ENCODE measurements at regions not wholly inside any gene's neighbourhood (a gene's known extent, or its start where the extent isn't known, plus 50 kb on each side); places are given as distances from the start of the nearest gene placed in this dataset.

DNA sequence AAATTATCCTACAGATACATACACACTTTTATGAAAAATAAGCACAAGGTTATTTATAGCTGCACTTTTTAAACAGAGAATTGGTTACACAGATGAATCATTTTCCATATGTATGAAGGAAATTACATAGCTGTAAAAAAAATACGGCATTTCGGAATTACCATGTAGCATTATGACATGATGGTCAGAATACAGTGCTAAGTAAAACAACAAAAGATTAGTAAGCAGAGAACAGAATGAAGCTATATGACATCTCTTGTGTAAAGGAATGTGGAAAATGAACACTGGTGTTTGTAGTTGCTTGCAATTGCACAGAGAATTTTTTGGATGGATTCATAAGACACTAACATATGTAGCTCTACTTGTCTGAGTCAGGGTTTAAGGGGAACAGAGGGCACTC is 1222.0 kb upstream of the PRKX start:
- H4K20me1 ChIP-seq (ENCODE audit: insufficient read depth): no peaks in the 10 kb centered on the region
- H2AFZ ChIP-seq (ENCODE audit: low read depth): no peak overlapping the region
- H3K27me3 ChIP-seq (ENCODE audit: insufficient read depth, low read depth): no peaks in the 10 kb centered on the region
- H3K4me1 ChIP-seq (ENCODE audit: low read depth, poor library complexity, severe bottlenecking): no peaks in the 10 kb centered on the region
- H3K9ac ChIP-seq: no peak overlapping the region
- H3K27ac ChIP-seq: no peak overlapping the region
- H3K36me3 ChIP-seq (ENCODE audit: insufficient read depth): no peaks in the 10 kb centered on the region
- no peak overlapping the region for H3K4me3 ChIP-seq (IDR thresholded peaks at IDR 0.05; ENCODE audit: insufficient read depth, low read depth, low read length)
- no peaks in the 10 kb centered on the region for H3K79me2 ChIP-seq (ENCODE audit: insufficient read depth, low read depth)
- H3K4me2 ChIP-seq: no peak overlapping the region
- TF ChIP-seq CTCF (conservative IDR thresholded peaks at IDR 0.05; ENCODE audit: low read depth, low read length): no peak

GRCh38 chrX:4932790-4933189 is 1219.3 kb upstream of the PRKX start:
- no peak for TF ChIP-seq CTCF (conservative IDR thresholded peaks at IDR 0.05; ENCODE audit: low read depth, low read length)
- no peak overlapping the region for H3K27ac ChIP-seq
- H3K79me2 ChIP-seq (ENCODE audit: insufficient read depth, low read depth): no peaks in the 10 kb centered on the region
- H4K20me1 ChIP-seq (ENCODE audit: insufficient read depth): no peaks in the 10 kb centered on the region
- no peak overlapping the region for H2AFZ ChIP-seq (ENCODE audit: low read depth)
- no peak overlapping the region for H3K4me3 ChIP-seq (IDR thresholded peaks at IDR 0.05; ENCODE audit: insufficient read depth, low read depth, low read length)
- no peaks in the 10 kb centered on the region for H3K4me1 ChIP-seq (ENCODE audit: low read depth, poor library complexity, severe bottlenecking)
- no peaks in the 10 kb centered on the region for H3K36me3 ChIP-seq (ENCODE audit: insufficient read depth)
- H3K27me3 ChIP-seq (ENCODE audit: insufficient read depth, low read depth): no peaks in the 10 kb centered on the region
- H3K9ac ChIP-seq: no peak overlapping the region
- H3K4me2 ChIP-seq: no peak overlapping the region

- Histone ChIP-seq H3K36me3 (ENCODE audit: insufficient read depth) (no peaks in the 10 kb centered on the region), H3K9ac (no peak overlapping the region), H2AFZ (ENCODE audit: low read depth) (no peak overlapping the region), H3K27me3 (ENCODE audit: insufficient read depth, low read depth) (no peaks in the 10 kb centered on the region), H4K20me1 (ENCODE audit: insufficient read depth) (no peaks in the 10 kb centered on the region), H3K79me2 (ENCODE audit: insufficient read depth, low read depth) (no peaks in the 10 kb centered on the region), H3K4me2 (no peak overlapping the region), H3K4me3 (IDR thresholded peaks at IDR 0.05; ENCODE audit: insufficient read depth, low read depth, low read length) (no peak overlapping the region), H3K4me1 (ENCODE audit: low read depth, poor library complexity, severe bottlenecking) (no peaks in the 10 kb centered on the region), H3K27ac (no peak overlapping the region)
- TF ChIP-seq CTCF (conservative IDR thresholded peaks at IDR 0.05; ENCODE audit: low read depth, low read length): no peak
Measured at GRCh38 chrX:4930426-4930825, 1217.0 kb upstream of the PRKX start.

DNA sequence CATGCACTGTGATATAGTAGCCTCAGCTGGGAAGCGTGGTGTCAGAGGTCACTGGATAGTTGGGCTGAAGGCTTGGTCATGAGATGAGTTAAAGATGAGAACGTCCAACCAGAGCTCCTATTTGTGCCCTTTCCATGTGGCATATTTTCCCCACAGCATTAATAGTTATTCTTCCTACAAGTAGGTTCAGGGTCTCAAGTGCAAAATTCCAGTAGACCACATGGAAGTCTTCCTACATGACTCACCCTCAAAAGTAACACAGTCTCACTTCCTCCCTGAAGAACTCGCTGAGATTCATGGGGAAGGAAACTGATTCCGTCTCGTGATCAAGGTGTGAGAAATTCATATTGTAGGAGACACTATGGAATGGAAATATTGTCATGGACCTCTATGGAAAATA is 1212.5 kb upstream of the PRKX start:
- no peak overlapping the region for H2AFZ ChIP-seq (ENCODE audit: low read depth)
- no peaks in the 10 kb centered on the region for H3K27me3 ChIP-seq (ENCODE audit: insufficient read depth, low read depth)

More for the DNA sequence above, 1212.5 kb upstream of the PRKX start:
- no peaks in the 10 kb centered on the region for H3K4me1 ChIP-seq (ENCODE audit: low read depth, poor library complexity, severe bottlenecking)
- no peak overlapping the region for H3K9ac ChIP-seq
- H3K4me3 ChIP-seq (IDR thresholded peaks at IDR 0.05; ENCODE audit: insufficient read depth, low read depth, low read length): no peak overlapping the region
- H3K36me3 ChIP-seq (ENCODE audit: insufficient read depth): no peaks in the 10 kb centered on the region
- no peak overlapping the region for H3K27ac ChIP-seq
- no peaks in the 10 kb centered on the region for H4K20me1 ChIP-seq (ENCODE audit: insufficient read depth)
- no peak for TF ChIP-seq CTCF (conservative IDR thresholded peaks at IDR 0.05; ENCODE audit: low read depth, low read length)
- H3K4me2 ChIP-seq: no peak overlapping the region
- no peaks in the 10 kb centered on the region for H3K79me2 ChIP-seq (ENCODE audit: insufficient read depth, low read depth)
